Adrenal gland (tissue), 5 donors: ENCODE measurements at regions not wholly inside any gene's neighbourhood (a gene's known extent, or its start where the extent isn't known, plus 50 kb on each side); places are given as distances from the start of the nearest gene placed in this dataset.

ENCODE experiments used
- POLR2A ChIP-seq, 2 donors: fragments of 450-650 bp; IDR thresholded peaks; one replicate each; pipeline ENCODE4 v1.6.1; 2017; ENCODE audit warnings: antibody characterized with exemption in 2 of 2, mild to moderate bottlenecking in 2 of 2, moderate library complexity in 1 of 2
- TF ChIP-seq, protein P1 (sequence below), 6 experiments: fragments of 450-650 bp in 4 of 6; fragments of 200-600 bp in 2 of 6; sonication (generic) in 1 of 6; IDR thresholded peaks; 1 replicate in 5 of 6; 2 replicates in 1 of 6; pipeline versions ENCODE4 v1.5.1 to v1.8.0; 2016 to 2021; ENCODE audit warnings: antibody characterized with exemption in 6 of 6, mild to moderate bottlenecking in 2 of 6, moderate library complexity in 1 of 6
- donor health status: DM: no; HTN: no; CAD: no.

DNA sequence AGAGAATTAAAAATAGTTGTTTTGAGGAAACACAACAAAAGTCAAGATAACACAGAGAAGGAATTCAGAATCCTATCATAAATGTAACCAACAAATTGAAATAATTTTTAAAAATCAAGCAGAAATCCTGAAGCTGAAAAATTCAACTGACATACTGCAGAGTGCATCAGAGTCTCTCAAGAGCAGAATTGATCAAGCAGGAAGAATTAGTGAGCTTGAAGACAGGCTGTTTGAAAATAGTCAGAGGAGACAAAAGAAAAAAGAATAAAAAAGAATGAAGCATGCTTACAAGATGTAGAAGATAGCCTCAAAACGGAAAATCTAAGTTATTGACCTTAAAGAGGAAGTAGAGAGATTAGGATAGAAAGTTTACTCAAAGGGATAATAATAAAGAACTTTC, 65.8 kb upstream of the PPP2R5C start:
- TF ChIP-seq, protein P1, sequence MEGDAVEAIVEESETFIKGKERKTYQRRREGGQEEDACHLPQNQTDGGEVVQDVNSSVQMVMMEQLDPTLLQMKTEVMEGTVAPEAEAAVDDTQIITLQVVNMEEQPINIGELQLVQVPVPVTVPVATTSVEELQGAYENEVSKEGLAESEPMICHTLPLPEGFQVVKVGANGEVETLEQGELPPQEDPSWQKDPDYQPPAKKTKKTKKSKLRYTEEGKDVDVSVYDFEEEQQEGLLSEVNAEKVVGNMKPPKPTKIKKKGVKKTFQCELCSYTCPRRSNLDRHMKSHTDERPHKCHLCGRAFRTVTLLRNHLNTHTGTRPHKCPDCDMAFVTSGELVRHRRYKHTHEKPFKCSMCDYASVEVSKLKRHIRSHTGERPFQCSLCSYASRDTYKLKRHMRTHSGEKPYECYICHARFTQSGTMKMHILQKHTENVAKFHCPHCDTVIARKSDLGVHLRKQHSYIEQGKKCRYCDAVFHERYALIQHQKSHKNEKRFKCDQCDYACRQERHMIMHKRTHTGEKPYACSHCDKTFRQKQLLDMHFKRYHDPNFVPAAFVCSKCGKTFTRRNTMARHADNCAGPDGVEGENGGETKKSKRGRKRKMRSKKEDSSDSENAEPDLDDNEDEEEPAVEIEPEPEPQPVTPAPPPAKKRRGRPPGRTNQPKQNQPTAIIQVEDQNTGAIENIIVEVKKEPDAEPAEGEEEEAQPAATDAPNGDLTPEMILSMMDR (IDR thresholded peaks at IDR 0.05) = no peak
- no peak for TF ChIP-seq POLR2A (IDR thresholded peaks at IDR 0.05)
